DOHH2 (cell line): ENCODE measurements at regions not wholly inside any gene's neighbourhood (a gene's known extent, or its start where the extent isn't known, plus 50 kb on each side); places are given as distances from the start of the nearest gene placed in this dataset.

Experiments
- H3F3A ChIP-seq: fragments of 200-600 bp; sonication (generic), shearing (Covaris generic); 2 replicates; pipeline ENCODE4 v1.6.0; 2016; ENCODE audit warnings: antibody characterized with exemption, mild to moderate bottlenecking; ENCODE audit not compliant: control insufficient read depth, insufficient read depth
- H3K27ac ChIP-seq: fragments of 200-600 bp; sonication (generic); 2 replicates; pipeline ENCODE4 v1.5.1; 2014; ENCODE audit warnings: low read depth, mild to moderate bottlenecking, low read length, moderate library complexity
- H3K27me3 ChIP-seq: fragments of 200-600 bp; sonication (generic); 2 replicates; pipeline ENCODE4 v1.6.1; 2014; ENCODE audit warnings: mild to moderate bottlenecking, low read length, mixed read lengths; ENCODE audit not compliant: control insufficient read depth
- H3K36me3 ChIP-seq: fragments of 200-600 bp; sonication (generic); 2 replicates; pipeline ENCODE4 v1.6.1; 2014; ENCODE audit warnings: mild to moderate bottlenecking, low read length, moderate library complexity, mixed read lengths; ENCODE audit not compliant: control insufficient read depth
- H3K4me1 ChIP-seq: fragments of 200-600 bp; sonication (generic); 2 replicates; pipeline ENCODE4 v1.6.1; 2014; ENCODE audit warnings: mild to moderate bottlenecking, low read length, mixed read lengths; ENCODE audit not compliant: control insufficient read depth
- H3K4me2 ChIP-seq: fragments of 200-600 bp; sonication (generic); 2 replicates; pipeline ENCODE4 v1.6.0; 2014; ENCODE audit warnings: mild to moderate bottlenecking, low read length, moderate library complexity
- H3K4me3 ChIP-seq: fragments of 200-600 bp; sonication (generic); 2 replicates; pipeline ENCODE4 v1.5.1; 2014; ENCODE audit warnings: mild to moderate bottlenecking, low read length, mixed read lengths
- H3K79me2 ChIP-seq: fragments of 200-600 bp; sonication (generic); 2 replicates; pipeline ENCODE4 v1.6.1; 2014; ENCODE audit warnings: mild to moderate bottlenecking, low read length, mixed read lengths; ENCODE audit not compliant: control insufficient read depth
- H3K9me2 ChIP-seq: fragments of 200-600 bp; sonication (generic); replicated peaks from 2 replicates; pipeline ENCODE4 v1.6.1; 2014; ENCODE audit warnings: mild to moderate bottlenecking, low read length, mixed read lengths; ENCODE audit not compliant: control insufficient read depth
- H3K9me3 ChIP-seq: fragments of 200-600 bp; sonication (generic); 2 replicates; pipeline ENCODE4 v1.6.1; 2014; ENCODE audit warnings: antibody characterized with exemption, low read length, mixed read lengths; ENCODE audit not compliant: control insufficient read depth, insufficient read depth
- H4K20me1 ChIP-seq: fragments of 200-600 bp; sonication (generic); 2 replicates; pipeline ENCODE4 v1.6.0; 2014; ENCODE audit warnings: low read depth, mild to moderate bottlenecking, antibody characterized with exemption, low read length, moderate library complexity; ENCODE audit not compliant: control insufficient read depth, insufficient read depth
- CTCF ChIP-seq: fragments of 200-600 bp; sonication (generic); IDR thresholded peaks from one replicate; pipeline ENCODE4 v1.5.1; 2014; ENCODE audit warnings: antibody characterized with exemption, mild to moderate bottlenecking, low read depth, low read length; ENCODE audit not compliant: poor library complexity, severe bottlenecking
- EZH2phosphoT487 ChIP-seq: fragments of 200-600 bp; sonication (generic); IDR thresholded peaks from 2 replicates; pipeline ENCODE4 v1.6.1; 2017; ENCODE audit warnings: borderline replicate concordance, mild to moderate bottlenecking, antibody characterized with exemption, low read length, moderate library complexity, mixed read lengths

DNA sequence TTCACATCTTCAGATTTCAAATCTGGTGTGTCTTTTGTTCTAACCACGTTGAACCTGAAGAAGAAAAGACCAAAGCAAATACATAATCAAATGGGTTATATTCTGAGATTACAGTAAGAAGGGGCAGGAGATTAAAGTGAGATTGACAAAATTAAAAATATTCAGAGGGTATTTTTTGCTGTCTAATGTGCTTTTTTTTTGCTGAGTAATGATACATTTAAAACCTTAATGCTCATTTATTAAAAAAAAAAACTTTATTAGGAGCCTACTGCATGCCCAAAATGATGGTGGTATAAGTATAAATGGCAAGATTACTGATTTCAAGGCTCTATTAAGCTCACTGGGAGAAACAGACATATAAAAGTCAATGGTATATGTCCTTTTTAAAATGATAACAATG is 459.4 kb downstream of the FGF9 start:
- Histone ChIP-seq H3K4me1 (no peaks in the 10 kb centered on the region), H4K20me1 (no peaks in the 10 kb centered on the region), H3F3A (no peaks in the 10 kb centered on the region), H3K9me3 (no peaks in the 10 kb centered on the region), H3K27ac (no peak overlapping the region), H3K4me2 (no peak overlapping the region), H3K27me3 (no peaks in the 10 kb centered on the region), H3K79me2 (no peaks in the 10 kb centered on the region), H3K36me3 (no peaks in the 10 kb centered on the region), H3K4me3 (no peak overlapping the region), H3K9me2 (no peaks in the 10 kb centered on the region)
- TF ChIP-seq EZH2phosphoT487 = no peak
- no peak for TF ChIP-seq CTCF

DNA sequence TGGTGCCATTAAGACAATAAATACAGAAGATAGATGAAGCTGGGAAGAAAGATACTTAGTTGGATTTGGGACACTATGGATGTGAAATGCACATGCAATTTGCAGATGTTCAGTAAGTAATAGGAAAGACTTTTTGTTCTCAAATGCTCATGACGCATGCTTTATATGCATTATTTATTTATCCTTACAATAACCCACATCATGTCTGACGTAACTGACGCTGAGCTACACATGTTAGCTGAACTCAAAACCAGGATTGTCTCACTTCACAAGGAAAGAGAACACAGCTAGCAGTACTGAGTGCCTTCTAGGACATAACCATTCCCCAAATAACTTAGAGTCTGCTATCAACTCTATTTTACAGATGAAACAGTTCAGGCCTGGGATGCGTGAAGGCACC is 463.4 kb downstream of the FGF9 start:
- Histone ChIP-seq H3K4me1 (no peaks in the 10 kb centered on the region), H3K4me3 (no peak overlapping the region), H3K9me3 (no peaks in the 10 kb centered on the region), H3K79me2 (no peaks in the 10 kb centered on the region), H4K20me1 (no peaks in the 10 kb centered on the region), H3F3A (no peaks in the 10 kb centered on the region), H3K36me3 (no peaks in the 10 kb centered on the region), H3K27me3 (no peaks in the 10 kb centered on the region), H3K9me2 (no peaks in the 10 kb centered on the region), H3K27ac (no peak overlapping the region), H3K4me2 (no peak overlapping the region)
- no peak for TF ChIP-seq CTCF
- TF ChIP-seq EZH2phosphoT487 = no peak

- H3K9me2 ChIP-seq = no peaks in the 10 kb centered on the region
- H3K27me3 ChIP-seq = no peaks in the 10 kb centered on the region
- no peak for TF ChIP-seq CTCF
- no peak for TF ChIP-seq EZH2phosphoT487
- H3F3A ChIP-seq = no peaks in the 10 kb centered on the region
- no peaks in the 10 kb centered on the region for H4K20me1 ChIP-seq
- no peak overlapping the region for H3K4me3 ChIP-seq
- no peaks in the 10 kb centered on the region for H3K36me3 ChIP-seq
- H3K27ac ChIP-seq = no peak overlapping the region
- no peaks in the 10 kb centered on the region for H3K4me1 ChIP-seq
- H3K79me2 ChIP-seq = no peaks in the 10 kb centered on the region
- no peaks in the 10 kb centered on the region for H3K9me3 ChIP-seq
- no peak overlapping the region for H3K4me2 ChIP-seq
These were observed 464.6 kb downstream of the FGF9 start for GRCh38 chr13:22135446-22135845.
